DOHH2 (cell line): ENCODE measurements at regions not wholly inside any gene's neighbourhood (a gene's known extent, or its start where the extent isn't known, plus 50 kb on each side); places are given as distances from the start of the nearest gene placed in this dataset.

Source experiments
- H3F3A ChIP-seq: fragments of 200-600 bp; sonication (generic), shearing (Covaris generic); 2 replicates; pipeline ENCODE4 v1.6.0; 2016; ENCODE audit warnings: antibody characterized with exemption, mild to moderate bottlenecking; ENCODE audit not compliant: control insufficient read depth, insufficient read depth
- H3K27ac ChIP-seq: fragments of 200-600 bp; sonication (generic); 2 replicates; pipeline ENCODE4 v1.5.1; 2014; ENCODE audit warnings: low read depth, mild to moderate bottlenecking, low read length, moderate library complexity
- H3K27me3 ChIP-seq: fragments of 200-600 bp; sonication (generic); 2 replicates; pipeline ENCODE4 v1.6.1; 2014; ENCODE audit warnings: mild to moderate bottlenecking, low read length, mixed read lengths; ENCODE audit not compliant: control insufficient read depth
- H3K36me3 ChIP-seq: fragments of 200-600 bp; sonication (generic); 2 replicates; pipeline ENCODE4 v1.6.1; 2014; ENCODE audit warnings: mild to moderate bottlenecking, low read length, moderate library complexity, mixed read lengths; ENCODE audit not compliant: control insufficient read depth
- H3K4me1 ChIP-seq: fragments of 200-600 bp; sonication (generic); 2 replicates; pipeline ENCODE4 v1.6.1; 2014; ENCODE audit warnings: mild to moderate bottlenecking, low read length, mixed read lengths; ENCODE audit not compliant: control insufficient read depth
- H3K4me2 ChIP-seq: fragments of 200-600 bp; sonication (generic); 2 replicates; pipeline ENCODE4 v1.6.0; 2014; ENCODE audit warnings: mild to moderate bottlenecking, low read length, moderate library complexity
- H3K4me3 ChIP-seq: fragments of 200-600 bp; sonication (generic); 2 replicates; pipeline ENCODE4 v1.5.1; 2014; ENCODE audit warnings: mild to moderate bottlenecking, low read length, mixed read lengths
- H3K79me2 ChIP-seq: fragments of 200-600 bp; sonication (generic); 2 replicates; pipeline ENCODE4 v1.6.1; 2014; ENCODE audit warnings: mild to moderate bottlenecking, low read length, mixed read lengths; ENCODE audit not compliant: control insufficient read depth
- H3K9me2 ChIP-seq: fragments of 200-600 bp; sonication (generic); replicated peaks from 2 replicates; pipeline ENCODE4 v1.6.1; 2014; ENCODE audit warnings: mild to moderate bottlenecking, low read length, mixed read lengths; ENCODE audit not compliant: control insufficient read depth
- H3K9me3 ChIP-seq: fragments of 200-600 bp; sonication (generic); 2 replicates; pipeline ENCODE4 v1.6.1; 2014; ENCODE audit warnings: antibody characterized with exemption, low read length, mixed read lengths; ENCODE audit not compliant: control insufficient read depth, insufficient read depth
- H4K20me1 ChIP-seq: fragments of 200-600 bp; sonication (generic); 2 replicates; pipeline ENCODE4 v1.6.0; 2014; ENCODE audit warnings: low read depth, mild to moderate bottlenecking, antibody characterized with exemption, low read length, moderate library complexity; ENCODE audit not compliant: control insufficient read depth, insufficient read depth
- EZH2phosphoT487 ChIP-seq: fragments of 200-600 bp; sonication (generic); IDR thresholded peaks from 2 replicates; pipeline ENCODE4 v1.6.1; 2017; ENCODE audit warnings: borderline replicate concordance, mild to moderate bottlenecking, antibody characterized with exemption, low read length, moderate library complexity, mixed read lengths
- TF ChIP-seq, protein P1 (sequence below): fragments of 200-600 bp; sonication (generic); IDR thresholded peaks from one replicate; pipeline ENCODE4 v1.5.1; 2014; ENCODE audit warnings: antibody characterized with exemption, mild to moderate bottlenecking, low read depth, low read length; ENCODE audit not compliant: poor library complexity, severe bottlenecking

DNA sequence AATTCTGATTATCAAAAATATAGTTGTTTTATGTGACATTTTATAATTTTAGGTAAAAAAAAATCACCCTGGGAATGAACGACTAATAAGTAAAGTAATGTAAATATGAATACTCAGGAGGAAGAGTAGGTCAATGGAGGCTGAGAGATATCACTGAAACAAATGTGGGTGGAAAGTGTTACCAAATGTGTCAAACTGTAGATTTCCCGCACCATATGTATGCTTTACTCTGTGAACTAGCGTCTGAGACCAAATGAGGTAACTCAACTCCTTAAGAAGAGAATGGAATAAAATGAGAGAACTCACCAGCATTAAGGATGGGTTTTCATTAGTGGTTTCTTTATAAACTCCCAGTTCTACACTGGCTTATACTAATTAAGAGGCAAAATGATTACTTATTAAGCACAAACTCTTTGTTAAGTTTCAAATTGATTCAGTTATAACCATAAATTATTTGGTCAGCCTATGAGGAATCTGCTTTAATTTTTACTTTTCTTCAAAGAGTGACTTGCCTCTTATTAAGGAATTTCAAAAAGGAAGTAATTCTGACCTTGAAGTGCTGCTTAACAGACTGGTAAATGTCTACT lies 784.7 kb upstream of the GJE1 start:
- no peak overlapping the region for H3K4me2 ChIP-seq
- H3K9me3 ChIP-seq, result no peaks in the 10 kb centered on the region
- TF ChIP-seq EZH2phosphoT487, result no peak
- TF ChIP-seq, protein P1, sequence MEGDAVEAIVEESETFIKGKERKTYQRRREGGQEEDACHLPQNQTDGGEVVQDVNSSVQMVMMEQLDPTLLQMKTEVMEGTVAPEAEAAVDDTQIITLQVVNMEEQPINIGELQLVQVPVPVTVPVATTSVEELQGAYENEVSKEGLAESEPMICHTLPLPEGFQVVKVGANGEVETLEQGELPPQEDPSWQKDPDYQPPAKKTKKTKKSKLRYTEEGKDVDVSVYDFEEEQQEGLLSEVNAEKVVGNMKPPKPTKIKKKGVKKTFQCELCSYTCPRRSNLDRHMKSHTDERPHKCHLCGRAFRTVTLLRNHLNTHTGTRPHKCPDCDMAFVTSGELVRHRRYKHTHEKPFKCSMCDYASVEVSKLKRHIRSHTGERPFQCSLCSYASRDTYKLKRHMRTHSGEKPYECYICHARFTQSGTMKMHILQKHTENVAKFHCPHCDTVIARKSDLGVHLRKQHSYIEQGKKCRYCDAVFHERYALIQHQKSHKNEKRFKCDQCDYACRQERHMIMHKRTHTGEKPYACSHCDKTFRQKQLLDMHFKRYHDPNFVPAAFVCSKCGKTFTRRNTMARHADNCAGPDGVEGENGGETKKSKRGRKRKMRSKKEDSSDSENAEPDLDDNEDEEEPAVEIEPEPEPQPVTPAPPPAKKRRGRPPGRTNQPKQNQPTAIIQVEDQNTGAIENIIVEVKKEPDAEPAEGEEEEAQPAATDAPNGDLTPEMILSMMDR, result no peak
- no peaks in the 10 kb centered on the region for H3K4me1 ChIP-seq
- no peak overlapping the region for H3K4me3 ChIP-seq
- H3K9me2 ChIP-seq, result no peaks in the 10 kb centered on the region
- no peaks in the 10 kb centered on the region for H3K27me3 ChIP-seq
- H4K20me1 ChIP-seq, result no peaks in the 10 kb centered on the region
- no peak overlapping the region for H3K27ac ChIP-seq
- no peaks in the 10 kb centered on the region for H3K36me3 ChIP-seq
- no peaks in the 10 kb centered on the region for H3F3A ChIP-seq
- H3K79me2 ChIP-seq, result no peaks in the 10 kb centered on the region

DNA sequence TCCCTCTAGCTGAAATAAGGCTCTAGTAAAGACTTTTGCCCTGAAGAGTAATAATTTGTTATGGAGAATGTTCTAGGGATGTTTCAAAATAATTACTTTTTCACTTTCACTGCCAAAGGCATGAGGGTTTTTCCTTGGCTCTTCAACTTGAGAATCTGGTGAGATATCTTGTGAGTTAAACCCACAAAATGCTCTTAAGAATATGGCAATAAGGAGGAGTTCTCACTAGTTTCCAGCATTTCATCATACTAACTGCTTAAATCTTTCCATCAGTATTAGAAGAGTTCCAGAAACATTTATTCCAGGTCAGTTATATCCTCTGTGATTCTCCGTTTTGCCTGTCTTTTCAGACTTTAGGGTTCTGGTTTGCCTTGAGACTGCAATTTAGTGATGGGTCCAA lies 785.6 kb upstream of the GJE1 start:
- Histone ChIP-seq H4K20me1 (no peaks in the 10 kb centered on the region), H3K9me3 (no peaks in the 10 kb centered on the region), H3K36me3 (no peaks in the 10 kb centered on the region), H3K27me3 (no peaks in the 10 kb centered on the region), H3K4me3 (no peak overlapping the region), H3K79me2 (no peaks in the 10 kb centered on the region), H3K9me2 (no peaks in the 10 kb centered on the region), H3K4me2 (no peak overlapping the region), H3K4me1 (no peaks in the 10 kb centered on the region), H3F3A (no peaks in the 10 kb centered on the region), H3K27ac (no peak overlapping the region)
- TF ChIP-seq, protein P1, result no peak
- no peak for TF ChIP-seq EZH2phosphoT487

DNA sequence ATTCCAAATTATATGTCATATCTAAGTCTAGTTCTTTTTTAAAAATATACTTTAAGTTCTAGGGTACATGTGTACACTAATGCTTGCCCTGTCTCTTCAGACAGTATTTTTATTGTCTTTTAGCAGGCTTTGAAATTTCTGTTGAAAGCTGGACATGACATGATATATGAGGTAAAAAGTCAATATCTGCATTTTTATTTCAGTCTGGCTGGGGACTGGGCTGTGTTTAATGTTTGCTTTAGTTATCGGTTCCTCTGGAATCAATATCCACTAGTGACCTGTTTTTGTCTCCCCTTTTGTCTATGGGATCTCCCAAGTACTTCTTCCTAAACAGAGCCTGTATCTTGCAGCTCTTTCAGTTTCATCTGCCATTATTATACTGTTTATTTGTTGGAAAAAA lies 786.2 kb upstream of the GJE1 start:
- no peaks in the 10 kb centered on the region for H3K9me2 ChIP-seq
- H3K36me3 ChIP-seq, result no peaks in the 10 kb centered on the region
- no peak overlapping the region for H3K4me3 ChIP-seq
- no peaks in the 10 kb centered on the region for H3K4me1 ChIP-seq
- H3F3A ChIP-seq, result no peaks in the 10 kb centered on the region
- H3K79me2 ChIP-seq, result no peaks in the 10 kb centered on the region
- H3K27me3 ChIP-seq, result no peaks in the 10 kb centered on the region
- H3K27ac ChIP-seq, result no peak overlapping the region
- no peaks in the 10 kb centered on the region for H3K9me3 ChIP-seq
- H3K4me2 ChIP-seq, result no peak overlapping the region
- no peaks in the 10 kb centered on the region for H4K20me1 ChIP-seq
- TF ChIP-seq, protein P1, result no peak
- TF ChIP-seq EZH2phosphoT487, result no peak
